HepG2 (cell line): ENCODE measurements at regions not wholly inside any gene's neighbourhood (a gene's known extent, or its start where the extent isn't known, plus 50 kb on each side); places are given as distances from the start of the nearest gene placed in this dataset.

Experiments
- HDAC6 ChIP-seq: fragments of 200-600 bp; sonication (generic); IDR thresholded peaks from 2 replicates; pipeline ENCODE4 v1.7.0; 2017; ENCODE audit warnings: mild to moderate bottlenecking, antibody characterized with exemption, low read length, low read depth
- MED1 ChIP-seq: sonication (generic); formaldehyde crosslinking; IDR thresholded peaks from 2 replicates; pipeline ENCODE4 v1.4.0; 2020; ENCODE audit warnings: missing genetic modification reagents
- POLR2A ChIP-seq, 2 experiments: IDR thresholded peaks; 2 replicates each; pipeline ENCODE4 v1.6.1; 2011; ENCODE audit warnings: low read depth in 2 of 2, low read length in 2 of 2, mild to moderate bottlenecking in 1 of 2, moderate library complexity in 1 of 2; ENCODE audit not compliant: insufficient read depth in 1 of 2
- RAD51 ChIP-seq: fragments of 450-650 bp; IDR thresholded peaks from 2 replicates; pipeline ENCODE4 v1.6.1; 2016; ENCODE audit warnings: borderline replicate concordance
- TBL1XR1 ChIP-seq: fragments of 150-350 bp; IDR thresholded peaks from 2 replicates; pipeline ENCODE4 v1.6.1; 2014; ENCODE audit warnings: borderline replicate concordance, low read length; ENCODE audit not compliant: partially characterized antibody
- ZNF17 ChIP-seq: sonication (generic); formaldehyde crosslinking; IDR thresholded peaks from 2 replicates; pipeline ENCODE4 v1.5.0; 2020; ENCODE audit warnings: mild to moderate bottlenecking, missing genetic modification reagents
- ZNF274 ChIP-seq: sonication (generic); formaldehyde crosslinking; IDR thresholded peaks from 2 replicates; pipeline ENCODE4 v1.5.1; 2020; ENCODE audit warnings: mild to moderate bottlenecking, missing genetic modification reagents
- ZNF563 ChIP-seq: sonication (generic); formaldehyde crosslinking; IDR thresholded peaks from 2 replicates; pipeline ENCODE4 v1.8.0; 2022; ENCODE audit warnings: mild to moderate bottlenecking, moderate library complexity, missing genetic modification reagents
- TF ChIP-seq, protein P1 (sequence below): sonication (generic); formaldehyde crosslinking; IDR thresholded peaks from 2 replicates; pipeline ENCODE4 v1.5.0; 2020; ENCODE audit warnings: mild to moderate bottlenecking, missing genetic modification reagents, moderate library complexity
- TF ChIP-seq, protein P2 (sequence below): sonication (generic); formaldehyde crosslinking; IDR thresholded peaks from 2 replicates; pipeline ENCODE4 v1.8.1; 2023; ENCODE audit warnings: mild to moderate bottlenecking, missing genetic modification reagents
- TF ChIP-seq, protein P3 (sequence below): sonication (generic); formaldehyde crosslinking; IDR thresholded peaks from 2 replicates; pipeline ENCODE4 v1.8.0; 2022; ENCODE audit warnings: low read depth, missing genetic modification reagents

DNA sequence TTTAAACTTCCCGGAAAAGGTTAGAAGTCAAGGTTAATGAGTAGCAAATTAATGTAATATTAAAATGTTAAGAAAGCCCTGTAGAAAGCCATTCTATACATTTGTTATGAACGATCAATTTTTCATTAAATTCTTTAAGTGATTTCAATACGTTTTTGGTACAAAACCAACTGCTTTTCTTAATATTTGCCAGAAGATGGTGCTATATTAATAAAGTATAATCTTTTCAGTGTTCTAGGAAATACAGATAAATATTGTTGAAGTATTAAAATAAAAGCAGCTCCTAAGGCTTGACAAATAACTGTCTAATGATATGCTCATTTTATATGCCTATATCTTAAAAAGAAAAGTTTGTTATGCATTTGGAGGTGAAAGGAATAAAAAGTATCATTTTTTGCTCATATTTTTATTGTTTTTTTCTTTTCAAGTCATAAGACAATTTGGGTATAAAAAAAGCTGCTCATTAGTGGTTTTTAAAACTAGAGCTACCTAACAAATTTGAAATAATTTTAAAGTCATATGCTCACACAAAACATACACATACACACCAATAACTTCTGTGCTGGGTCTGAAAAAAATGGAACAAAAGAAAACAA lies 130.3 kb upstream of the POT1 start:
- TF ChIP-seq ZNF563 (CRISPR knock-in tag) (no peak), ZNF17 (CRISPR knock-in tag) (no peak), POLR2A (IDR thresholded peaks at IDR 0.05; ENCODE audit: insufficient read depth in 1 of 2, low read depth in 2 of 2, low read length in 2 of 2) (no peak), TBL1XR1 (no peak), ZNF274 (no peak), MED1 (CRISPR knock-in tag) (no peak), HDAC6 (no peak), RAD51 (no peak)
- TF ChIP-seq, protein P1, sequence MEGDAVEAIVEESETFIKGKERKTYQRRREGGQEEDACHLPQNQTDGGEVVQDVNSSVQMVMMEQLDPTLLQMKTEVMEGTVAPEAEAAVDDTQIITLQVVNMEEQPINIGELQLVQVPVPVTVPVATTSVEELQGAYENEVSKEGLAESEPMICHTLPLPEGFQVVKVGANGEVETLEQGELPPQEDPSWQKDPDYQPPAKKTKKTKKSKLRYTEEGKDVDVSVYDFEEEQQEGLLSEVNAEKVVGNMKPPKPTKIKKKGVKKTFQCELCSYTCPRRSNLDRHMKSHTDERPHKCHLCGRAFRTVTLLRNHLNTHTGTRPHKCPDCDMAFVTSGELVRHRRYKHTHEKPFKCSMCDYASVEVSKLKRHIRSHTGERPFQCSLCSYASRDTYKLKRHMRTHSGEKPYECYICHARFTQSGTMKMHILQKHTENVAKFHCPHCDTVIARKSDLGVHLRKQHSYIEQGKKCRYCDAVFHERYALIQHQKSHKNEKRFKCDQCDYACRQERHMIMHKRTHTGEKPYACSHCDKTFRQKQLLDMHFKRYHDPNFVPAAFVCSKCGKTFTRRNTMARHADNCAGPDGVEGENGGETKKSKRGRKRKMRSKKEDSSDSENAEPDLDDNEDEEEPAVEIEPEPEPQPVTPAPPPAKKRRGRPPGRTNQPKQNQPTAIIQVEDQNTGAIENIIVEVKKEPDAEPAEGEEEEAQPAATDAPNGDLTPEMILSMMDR (CRISPR knock-in tag): no peak
- TF ChIP-seq, protein P2, sequence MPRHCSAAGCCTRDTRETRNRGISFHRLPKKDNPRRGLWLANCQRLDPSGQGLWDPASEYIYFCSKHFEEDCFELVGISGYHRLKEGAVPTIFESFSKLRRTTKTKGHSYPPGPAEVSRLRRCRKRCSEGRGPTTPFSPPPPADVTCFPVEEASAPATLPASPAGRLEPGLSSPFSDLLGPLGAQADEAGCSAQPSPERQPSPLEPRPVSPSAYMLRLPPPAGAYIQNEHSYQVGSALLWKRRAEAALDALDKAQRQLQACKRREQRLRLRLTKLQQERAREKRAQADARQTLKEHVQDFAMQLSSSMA: no peak
- TF ChIP-seq, protein P3, sequence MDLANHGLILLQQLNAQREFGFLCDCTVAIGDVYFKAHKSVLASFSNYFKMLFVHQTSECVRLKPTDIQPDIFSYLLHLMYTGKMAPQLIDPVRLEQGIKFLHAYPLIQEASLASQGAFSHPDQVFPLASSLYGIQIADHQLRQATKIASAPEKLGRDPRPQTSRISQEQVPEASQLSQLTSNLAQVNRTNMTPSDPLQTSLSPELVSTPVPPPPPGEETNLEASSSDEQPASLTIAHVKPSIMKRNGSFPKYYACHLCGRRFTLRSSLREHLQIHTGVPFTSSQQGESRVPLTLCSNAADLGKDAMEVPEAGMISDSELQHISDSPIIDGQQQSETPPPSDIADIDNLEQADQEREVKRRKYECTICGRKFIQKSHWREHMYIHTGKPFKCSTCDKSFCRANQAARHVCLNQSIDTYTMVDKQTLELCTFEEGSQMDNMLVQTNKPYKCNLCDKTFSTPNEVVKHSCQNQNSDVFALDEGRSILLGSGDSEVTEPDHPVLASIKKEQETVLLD (CRISPR knock-in tag): no peak
